OCI-LY1 (cell line): ENCODE measurements at regions not wholly inside any gene's neighbourhood (a gene's known extent, or its start where the extent isn't known, plus 50 kb on each side); places are given as distances from the start of the nearest gene placed in this dataset.

Source experiments
- H2AFZ ChIP-seq: fragments of 200-600 bp; sonication (generic), shearing (Covaris generic); 2 replicates; pipeline ENCODE4 v1.6.0; 2014; ENCODE audit warnings: antibody characterized with exemption, mild to moderate bottlenecking, low read length
- H3F3A ChIP-seq: fragments of 200-600 bp; sonication (generic), shearing (Covaris generic); 2 replicates; pipeline ENCODE4 v1.6.0; 2014; ENCODE audit warnings: mild to moderate bottlenecking, antibody characterized with exemption, low read length, moderate library complexity; ENCODE audit not compliant: insufficient read depth
- H3K27ac ChIP-seq: fragments of 200-600 bp; sonication (generic); 2 replicates; pipeline ENCODE4 v1.5.1; 2014; ENCODE audit warnings: low read length, mixed run types, mild to moderate bottlenecking, low read depth; ENCODE audit not compliant: poor library complexity, severe bottlenecking
- H3K27me3 ChIP-seq: fragments of 200-600 bp; sonication (generic); 2 replicates; pipeline ENCODE4 v1.6.0; 2014; ENCODE audit warnings: antibody characterized with exemption, mild to moderate bottlenecking, low read length, moderate library complexity; ENCODE audit not compliant: insufficient read depth
- H3K36me3 ChIP-seq: fragments of 200-600 bp; sonication (generic); 2 replicates; pipeline ENCODE4 v1.6.1; 2014; ENCODE audit warnings: mild to moderate bottlenecking, antibody characterized with exemption, low read length, moderate library complexity, mixed read lengths; ENCODE audit not compliant: insufficient read depth
- H3K4me1 ChIP-seq: fragments of 200-600 bp; sonication (generic); 2 replicates; pipeline ENCODE4 v1.5.1; 2014; ENCODE audit warnings: mild to moderate bottlenecking, low read length, moderate library complexity; ENCODE audit not compliant: insufficient read depth, severe bottlenecking
- H3K4me2 ChIP-seq: fragments of 200-600 bp; sonication (generic), shearing (Covaris generic); 2 replicates; pipeline ENCODE4 v1.6.1; 2014; ENCODE audit warnings: low read length
- H3K4me3 ChIP-seq: fragments of 200-600 bp; sonication (generic); 2 replicates; pipeline ENCODE4 v1.5.1; 2014; ENCODE audit warnings: low read length, low read depth, mild to moderate bottlenecking, mixed read lengths; ENCODE audit not compliant: poor library complexity, severe bottlenecking
- H3K79me2 ChIP-seq: fragments of 200-600 bp; shearing (Covaris generic); 2 replicates; pipeline ENCODE4 v1.6.1; 2016; ENCODE audit warnings: mixed run types, low read length, mixed read lengths; ENCODE audit not compliant: insufficient read depth
- H3K9ac ChIP-seq: fragments of 200-600 bp; sonication (generic), shearing (Covaris generic); 2 replicates; pipeline ENCODE4 v1.6.1; 2014; ENCODE audit warnings: mild to moderate bottlenecking, low read length, mixed read lengths
- H3K9me2 ChIP-seq: fragments of 200-600 bp; sonication (generic), shearing (Covaris generic); 2 replicates; pipeline ENCODE4 v1.6.1; 2014; ENCODE audit warnings: low read depth, mild to moderate bottlenecking, low read length, mixed read lengths
- H3K9me3 ChIP-seq: fragments of 200-600 bp; shearing (Covaris generic); 2 replicates; pipeline ENCODE4 v1.6.1; 2014; ENCODE audit warnings: low read length, mixed read lengths
- H4K20me1 ChIP-seq: fragments of 200-600 bp; sonication (generic), shearing (Covaris generic); 2 replicates; pipeline ENCODE4 v1.6.0; 2016; ENCODE audit warnings: mild to moderate bottlenecking, low read length; ENCODE audit not compliant: insufficient read depth
- EZH2 ChIP-seq: fragments of 200-600 bp; sonication (generic), shearing (Covaris generic); IDR thresholded peaks from 2 replicates; pipeline ENCODE4 v1.8.0; 2017; ENCODE audit warnings: borderline replicate concordance, mixed run types, mild to moderate bottlenecking, antibody characterized with exemption, low read length, moderate library complexity, mixed read lengths
- TF ChIP-seq, protein P1 (sequence below): fragments of 200-600 bp; sonication (generic), shearing (Covaris generic); IDR thresholded peaks from 2 replicates; pipeline ENCODE4 v1.5.1; 2017; ENCODE audit warnings: mild to moderate bottlenecking, antibody characterized with exemption, low read length, moderate library complexity, mixed read lengths

DNA sequence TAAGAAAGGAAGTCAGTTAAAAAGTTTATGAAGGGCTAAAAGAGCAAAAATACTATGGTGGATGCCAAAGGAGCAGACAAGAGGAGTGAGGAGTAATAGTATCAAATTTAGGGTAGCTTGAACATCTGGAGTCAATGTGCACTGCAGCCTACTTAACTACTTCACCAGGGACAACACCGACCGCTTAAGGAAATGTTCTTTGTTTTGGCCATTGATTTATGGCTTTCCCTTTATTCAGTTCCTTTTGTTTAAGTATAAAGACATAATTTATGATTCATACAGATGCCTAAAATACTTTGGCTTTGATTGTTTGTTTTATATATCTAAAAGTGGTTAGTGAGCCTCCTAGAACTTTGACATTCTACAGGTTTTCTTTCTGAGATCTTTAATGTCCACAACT is 276.3 kb upstream of the PRR20A start:
- Histone ChIP-seq H3K36me3 (no peaks in the 10 kb centered on the region), H3K79me2 (no peaks in the 10 kb centered on the region), H3K9me3 (no peaks in the 10 kb centered on the region), H3K9me2 (no peaks in the 10 kb centered on the region), H3K27ac (no peak overlapping the region), H3F3A (no peaks in the 10 kb centered on the region), H3K9ac (no peak overlapping the region), H3K4me2 (no peak overlapping the region), H4K20me1 (no peaks in the 10 kb centered on the region), H3K27me3 (no peaks in the 10 kb centered on the region), H3K4me1 (no peaks in the 10 kb centered on the region), H3K4me3 (no peak overlapping the region), H2AFZ (no peak overlapping the region)
- no peak for TF ChIP-seq EZH2
- TF ChIP-seq, protein P1, sequence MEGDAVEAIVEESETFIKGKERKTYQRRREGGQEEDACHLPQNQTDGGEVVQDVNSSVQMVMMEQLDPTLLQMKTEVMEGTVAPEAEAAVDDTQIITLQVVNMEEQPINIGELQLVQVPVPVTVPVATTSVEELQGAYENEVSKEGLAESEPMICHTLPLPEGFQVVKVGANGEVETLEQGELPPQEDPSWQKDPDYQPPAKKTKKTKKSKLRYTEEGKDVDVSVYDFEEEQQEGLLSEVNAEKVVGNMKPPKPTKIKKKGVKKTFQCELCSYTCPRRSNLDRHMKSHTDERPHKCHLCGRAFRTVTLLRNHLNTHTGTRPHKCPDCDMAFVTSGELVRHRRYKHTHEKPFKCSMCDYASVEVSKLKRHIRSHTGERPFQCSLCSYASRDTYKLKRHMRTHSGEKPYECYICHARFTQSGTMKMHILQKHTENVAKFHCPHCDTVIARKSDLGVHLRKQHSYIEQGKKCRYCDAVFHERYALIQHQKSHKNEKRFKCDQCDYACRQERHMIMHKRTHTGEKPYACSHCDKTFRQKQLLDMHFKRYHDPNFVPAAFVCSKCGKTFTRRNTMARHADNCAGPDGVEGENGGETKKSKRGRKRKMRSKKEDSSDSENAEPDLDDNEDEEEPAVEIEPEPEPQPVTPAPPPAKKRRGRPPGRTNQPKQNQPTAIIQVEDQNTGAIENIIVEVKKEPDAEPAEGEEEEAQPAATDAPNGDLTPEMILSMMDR = no peak

DNA sequence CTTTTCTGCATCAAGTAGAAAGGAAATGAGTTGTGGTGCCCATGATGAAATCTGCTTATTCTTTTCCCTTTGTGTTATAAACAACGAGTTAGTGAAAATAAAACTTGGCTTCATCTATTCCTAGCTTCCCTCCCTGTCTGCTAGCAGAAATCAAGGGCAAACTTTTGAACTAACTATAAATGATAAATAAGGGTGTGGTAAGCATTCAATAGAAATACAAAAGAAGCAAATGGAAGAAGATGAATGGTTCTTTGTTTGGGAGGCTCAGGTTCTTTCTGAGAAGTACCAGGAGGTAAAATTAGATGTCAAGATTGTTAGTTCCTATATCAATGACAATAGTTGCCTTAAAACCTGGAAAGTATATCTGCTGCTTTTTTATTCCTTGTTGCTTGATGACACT is 275.3 kb upstream of the PRR20A start:
- H2AFZ ChIP-seq = no peak overlapping the region

DNA sequence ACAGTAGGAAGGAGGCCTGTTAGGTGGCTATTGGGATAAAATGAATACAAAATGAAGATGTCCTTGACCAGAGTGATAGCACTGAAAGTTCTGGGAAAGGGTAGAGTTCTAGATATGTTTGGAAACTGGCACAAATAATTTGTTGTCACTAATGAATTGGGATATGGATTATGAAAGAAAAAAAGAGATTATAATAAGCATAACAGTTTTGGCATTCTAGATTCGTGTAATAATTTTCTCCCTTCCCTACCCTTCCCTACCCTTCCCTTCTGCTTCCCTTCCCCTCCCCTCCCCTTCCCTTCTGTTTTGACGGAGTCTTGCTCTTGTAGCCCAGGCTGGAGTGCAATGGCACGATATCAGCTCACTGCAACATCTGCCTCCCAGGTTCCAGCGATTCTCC is 271.0 kb upstream of the PRR20A start:
- H3F3A ChIP-seq = no peaks in the 10 kb centered on the region
- H4K20me1 ChIP-seq = no peaks in the 10 kb centered on the region
- no peak overlapping the region for H3K9ac ChIP-seq
- no peaks in the 10 kb centered on the region for H3K4me1 ChIP-seq
- H3K36me3 ChIP-seq = no peaks in the 10 kb centered on the region
- no peak overlapping the region for H2AFZ ChIP-seq
- no peaks in the 10 kb centered on the region for H3K9me3 ChIP-seq
- H3K4me2 ChIP-seq = no peak overlapping the region
- no peaks in the 10 kb centered on the region for H3K27me3 ChIP-seq
- H3K4me3 ChIP-seq = no peak overlapping the region
- no peak overlapping the region for H3K27ac ChIP-seq
- H3K79me2 ChIP-seq = no peaks in the 10 kb centered on the region
- TF ChIP-seq, protein P1 = no peak
- TF ChIP-seq EZH2 = no peak
- H3K9me2 ChIP-seq = no peaks in the 10 kb centered on the region

More for the DNA sequence above, 275.3 kb upstream of the PRR20A start:
- no peak overlapping the region for H3K27ac ChIP-seq
- no peaks in the 10 kb centered on the region for H4K20me1 ChIP-seq
- H3F3A ChIP-seq = no peaks in the 10 kb centered on the region
- H3K9ac ChIP-seq = no peak overlapping the region
- no peaks in the 10 kb centered on the region for H3K27me3 ChIP-seq
- H3K4me2 ChIP-seq = no peak overlapping the region
- no peaks in the 10 kb centered on the region for H3K36me3 ChIP-seq
- H3K9me3 ChIP-seq = no peaks in the 10 kb centered on the region
- no peaks in the 10 kb centered on the region for H3K9me2 ChIP-seq
- no peaks in the 10 kb centered on the region for H3K79me2 ChIP-seq
- H3K4me3 ChIP-seq = no peak overlapping the region
- no peaks in the 10 kb centered on the region for H3K4me1 ChIP-seq
- TF ChIP-seq, protein P1 = no peak
- TF ChIP-seq EZH2 = no peak
